SK-N-SH (cell line): ENCODE measurements at regions not wholly inside any gene's neighbourhood (a gene's known extent, or its start where the extent isn't known, plus 50 kb on each side); places are given as distances from the start of the nearest gene placed in this dataset.

Experiments used
- CTCF ChIA-PET: fragments of 300-600, 350-600 bp; formaldehyde crosslinking; extraction: SDS; loops from one replicate; lab custom pipeline; 2021; lab: Yijun Ruan, JAX
- POLR2A ChIA-PET: fragments of 350-600 bp; sonication (Branson Sonifier 250); formaldehyde crosslinking; extraction: SDS; loops from one replicate; lab custom pipeline; 2020; ENCODE audit warnings: antibody characterized with exemption, inconsistent platforms; lab: Yijun Ruan, JAX
- DNase-seq: peaks from one replicate; pipeline ENCODE4 v3.0.0; 2012
- H2AFZ ChIP-seq: fragments of 200-600 bp; sonication (generic); 2 replicates; pipeline ENCODE4 v1.8.1; 2016; ENCODE audit warnings: antibody characterized with exemption, mild to moderate bottlenecking, low read depth
- H3F3A ChIP-seq: fragments of 200-600 bp; sonication (generic); replicated peaks from 2 replicates; pipeline ENCODE3; 2016; ENCODE audit warnings: antibody characterized with exemption, mild to moderate bottlenecking; ENCODE audit not compliant: insufficient read depth
- H3K27ac ChIP-seq, 2 experiments: fragments of 200-500 bp in 1 of 2; fragments of 200-600 bp in 1 of 2; sonication (Bioruptor generic) in 1 of 2; sonication (generic), shearing (Covaris generic) in 1 of 2; 2 replicates each; pipeline versions ENCODE4 v1.5.1 to v1.6.1; 2014 to 2016; ENCODE audit warnings: low read depth in 2 of 2, inconsistent platforms in 1 of 2, low read length in 1 of 2, mild to moderate bottlenecking in 1 of 2, mixed read lengths in 1 of 2
- H3K27me3 ChIP-seq: fragments of 200-600 bp; sonication (generic), shearing (Covaris generic); 2 replicates; pipeline ENCODE4 v1.6.1; 2016; ENCODE audit warnings: mixed run types; ENCODE audit not compliant: insufficient read depth
- H3K36me3 ChIP-seq, 2 experiments: fragments of 200-500 bp in 1 of 2; fragments of 200-600 bp in 1 of 2; sonication (Bioruptor generic) in 1 of 2; sonication (generic) in 1 of 2; replicated peaks in 1 of 2; 2 replicates each; pipeline versions ENCODE3 to v1.5.1; 2014 to 2016; ENCODE audit warnings: low read length in 1 of 2, mild to moderate bottlenecking in 1 of 2; ENCODE audit not compliant: insufficient read depth in 2 of 2, control insufficient read depth in 1 of 2
- H3K4me1 ChIP-seq, 2 experiments: fragments of 200-500 bp in 1 of 2; fragments of 200-600 bp in 1 of 2; sonication (Bioruptor generic) in 1 of 2; sonication (generic), shearing (Covaris generic) in 1 of 2; 2 replicates each; pipeline versions ENCODE4 v1.5.1 to v1.6.1; 2014 to 2016; ENCODE audit warnings: low read depth in 1 of 2, low read length in 1 of 2, mixed run types in 1 of 2; ENCODE audit not compliant: insufficient read depth in 2 of 2, control insufficient read depth in 1 of 2
- H3K4me2 ChIP-seq: fragments of 200-600 bp; sonication (generic), shearing (Covaris generic); 2 replicates; pipeline ENCODE4 v1.6.1; 2017; ENCODE audit warnings: mixed run types
- H3K4me3 ChIP-seq, 2 experiments: fragments of 200-500 bp in 1 of 2; fragments of 200-600 bp in 1 of 2; sonication (Bioruptor generic) in 1 of 2; sonication (generic), shearing (Covaris generic) in 1 of 2; 2 replicates each; pipeline versions ENCODE4 v1.5.1 to v1.8.1; 2014 to 2016; ENCODE audit warnings: low read depth in 2 of 2, inconsistent platforms in 1 of 2, low read length in 1 of 2, mild to moderate bottlenecking in 1 of 2, mixed read lengths in 1 of 2, moderate library complexity in 1 of 2
- H3K79me2 ChIP-seq: fragments of 200-600 bp; sonication (generic); 2 replicates; pipeline ENCODE4 v1.8.1; 2017; ENCODE audit warnings: mild to moderate bottlenecking; ENCODE audit not compliant: insufficient read depth
- H3K9ac ChIP-seq: fragments of 200-600 bp; sonication (generic); 2 replicates; pipeline ENCODE4 v1.6.1; 2017; ENCODE audit warnings: mixed run types
- H3K9me2 ChIP-seq: fragments of 200-600 bp; sonication (generic); 2 replicates; pipeline ENCODE4 v1.6.1; 2017; ENCODE audit warnings: mixed run types
- H3K9me3 ChIP-seq: fragments of 200-600 bp; sonication (generic); 2 replicates; pipeline ENCODE4 v1.6.1; 2017; ENCODE audit warnings: mixed run types, mild to moderate bottlenecking, moderate library complexity
- H4K20me1 ChIP-seq: fragments of 200-600 bp; sonication (generic); 2 replicates; pipeline ENCODE4 v1.6.1; 2017; ENCODE audit warnings: mild to moderate bottlenecking, mixed run types; ENCODE audit not compliant: insufficient read depth
- CHD2 ChIP-seq: fragments of 150-350 bp; IDR thresholded peaks from 2 replicates; pipeline ENCODE4 v1.6.1; 2018; ENCODE audit warnings: low read length; ENCODE audit not compliant: partially characterized antibody
- EP300 ChIP-seq, 2 experiments: IDR thresholded peaks; 2 replicates each; pipeline versions ENCODE4 v1.4.0 to v1.6.1; 2012; ENCODE audit warnings: borderline replicate concordance in 1 of 2, low read depth in 1 of 2, low read length in 1 of 2
- EZH2phosphoT487 ChIP-seq: fragments of 200-600 bp; sonication (generic); IDR thresholded peaks from 2 replicates; pipeline ENCODE4 v1.6.1; 2017; ENCODE audit warnings: low read depth, mixed run types, mild to moderate bottlenecking, antibody characterized with exemption, moderate library complexity, borderline replicate concordance
- FOSL2 ChIP-seq: IDR thresholded peaks from 2 replicates; pipeline ENCODE4 v1.4.0; 2012; ENCODE audit warnings: low read depth, mild to moderate bottlenecking, moderate library complexity, borderline replicate concordance
- FOXJ3 ChIP-seq: sonication (generic); formaldehyde crosslinking; IDR thresholded peaks from 2 replicates; pipeline ENCODE4 v1.5.1; 2020; ENCODE audit warnings: mild to moderate bottlenecking, missing genetic modification reagents
- GATA2 ChIP-seq: sonication (generic); formaldehyde crosslinking; IDR thresholded peaks from 2 replicates; pipeline ENCODE4 v1.5.0; 2020; ENCODE audit warnings: mild to moderate bottlenecking, missing genetic modification reagents
- JUND ChIP-seq: IDR thresholded peaks from 2 replicates; pipeline ENCODE4 v1.4.0; 2012
- MXI1 ChIP-seq: IDR thresholded peaks from 2 replicates; pipeline ENCODE4 v1.6.1; 2012; ENCODE audit warnings: mild to moderate bottlenecking, low read depth, low read length, improper control_type of control experiment
- NFIC ChIP-seq: IDR thresholded peaks from 2 replicates; pipeline ENCODE4 v1.4.0; 2012; ENCODE audit warnings: borderline replicate concordance
- NRF1 ChIP-seq: IDR thresholded peaks from 2 replicates; pipeline ENCODE4 v1.6.1; 2012; ENCODE audit warnings: low read depth, mild to moderate bottlenecking, low read length
- RCOR1 ChIP-seq: fragments of 150-350 bp; IDR thresholded peaks from 2 replicates; pipeline ENCODE4 v1.6.1; 2017; ENCODE audit warnings: antibody characterized with exemption, low read length
- RFX5 ChIP-seq: IDR thresholded peaks from 2 replicates; pipeline ENCODE4 v1.6.1; 2012; ENCODE audit warnings: mild to moderate bottlenecking, improper control_type of control experiment, low read length
- RXRA ChIP-seq: IDR thresholded peaks from 2 replicates; pipeline ENCODE4 v1.4.0; 2012; ENCODE audit warnings: low read depth, mild to moderate bottlenecking, borderline replicate concordance
- SIN3A ChIP-seq: IDR thresholded peaks from 2 replicates; pipeline ENCODE4 v1.6.1; 2012; ENCODE audit warnings: low read depth, mild to moderate bottlenecking, low read length, moderate library complexity, borderline replicate concordance
- TAF1 ChIP-seq: IDR thresholded peaks from 2 replicates; pipeline ENCODE4 v1.6.1; 2012; ENCODE audit warnings: low read depth, mild to moderate bottlenecking, low read length, moderate library complexity, borderline replicate concordance
- YY1 ChIP-seq: IDR thresholded peaks from 2 replicates; pipeline ENCODE4 v1.4.0; 2012; ENCODE audit warnings: low read depth, mild to moderate bottlenecking
- WGBS: methylation state at CpG from one replicate; pipeline ENCODE4 v1.1.6; 2017; ENCODE audit warnings: low lambda C conversion rate; 5-methylcytosine and 5-hydroxymethylcytosine counted together
- TF ChIP-seq, protein P1 (sequence below): IDR thresholded peaks from 2 replicates; pipeline ENCODE4 v1.4.0; 2012; ENCODE audit warnings: low read depth
- TF ChIP-seq, protein P2 (sequence below): fragments of 200-600 bp; sonication (generic); IDR thresholded peaks from 2 replicates; pipeline ENCODE4 v1.6.1; 2017; ENCODE audit warnings: antibody characterized with exemption, mild to moderate bottlenecking, moderate library complexity
- TF ChIP-seq, protein P3 (sequence below): IDR thresholded peaks from 2 replicates; pipeline ENCODE4; 2012
- TF ChIP-seq, protein P4 (sequence below): IDR thresholded peaks from 2 replicates; pipeline ENCODE4 v1.4.0; 2012; ENCODE audit warnings: low read depth, borderline replicate concordance
- TF ChIP-seq, protein P5 (sequence below): IDR thresholded peaks from 2 replicates; pipeline ENCODE4 v1.6.1; 2012; ENCODE audit warnings: mild to moderate bottlenecking, low read depth, low read length, moderate library complexity

DNA sequence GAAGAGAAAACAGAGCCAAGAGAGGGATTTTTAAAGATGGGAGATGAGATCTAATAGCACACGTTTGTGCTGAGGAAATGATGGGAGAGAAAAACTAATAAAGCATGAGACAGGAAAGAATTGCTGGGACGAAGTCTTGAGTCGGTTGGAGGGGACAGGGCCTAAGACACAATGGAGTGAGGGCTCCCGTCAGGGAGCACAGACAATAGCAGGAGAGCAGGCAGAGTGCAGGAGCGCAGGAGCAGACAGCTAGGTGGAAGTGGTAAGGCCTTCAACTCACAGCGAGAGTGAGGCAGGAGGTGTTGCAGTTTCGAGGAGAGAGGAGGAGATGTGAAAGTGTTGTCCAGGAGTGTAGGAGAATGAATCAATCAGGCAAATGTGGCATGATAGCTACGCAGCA lies 59.9 kb upstream of the SOX13 start:
- H3F3A ChIP-seq = no peaks in the 10 kb centered on the region
- H2AFZ ChIP-seq = no peak overlapping the region
- H3K9ac ChIP-seq = no peak overlapping the region
- no peaks in the 10 kb centered on the region for H3K27me3 ChIP-seq
- no peaks in the 10 kb centered on the region for H3K4me1 ChIP-seq
- H3K4me2 ChIP-seq = no peak overlapping the region
- no peaks in the 10 kb centered on the region for H3K9me2 ChIP-seq
- no peak for DNase-seq
- no peaks in the 10 kb centered on the region for H4K20me1 ChIP-seq
- H3K36me3 ChIP-seq = no peaks in the 10 kb centered on the region
- ChIA-PET POLR2A (no interaction called here), CTCF (interaction anchor here (1.1 kb wide), 1 partner anchor 117 kb away, joined by 3 read pairs; no protein-coding TSS in a partner anchor)
- no peak overlapping the region for H3K27ac ChIP-seq
- H3K4me3 ChIP-seq = no peak overlapping the region
- H3K79me2 ChIP-seq = no peaks in the 10 kb centered on the region
- 61% methylated on average over 8 of the region's 8 CpGs for WGBS
- no peak for TF ChIP-seq CHD2
- TF ChIP-seq, protein P1, sequence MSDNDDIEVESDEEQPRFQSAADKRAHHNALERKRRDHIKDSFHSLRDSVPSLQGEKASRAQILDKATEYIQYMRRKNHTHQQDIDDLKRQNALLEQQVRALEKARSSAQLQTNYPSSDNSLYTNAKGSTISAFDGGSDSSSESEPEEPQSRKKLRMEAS = no peak
- no peak for TF ChIP-seq MXI1
- TF ChIP-seq NRF1 = no peak
- TF ChIP-seq GATA2 = no peak
- no peak for TF ChIP-seq EP300 (IDR thresholded peaks at IDR 0.05; ENCODE audit: borderline replicate concordance in 1 of 2, low read depth in 1 of 2, low read length in 1 of 2)
- TF ChIP-seq, protein P2, sequence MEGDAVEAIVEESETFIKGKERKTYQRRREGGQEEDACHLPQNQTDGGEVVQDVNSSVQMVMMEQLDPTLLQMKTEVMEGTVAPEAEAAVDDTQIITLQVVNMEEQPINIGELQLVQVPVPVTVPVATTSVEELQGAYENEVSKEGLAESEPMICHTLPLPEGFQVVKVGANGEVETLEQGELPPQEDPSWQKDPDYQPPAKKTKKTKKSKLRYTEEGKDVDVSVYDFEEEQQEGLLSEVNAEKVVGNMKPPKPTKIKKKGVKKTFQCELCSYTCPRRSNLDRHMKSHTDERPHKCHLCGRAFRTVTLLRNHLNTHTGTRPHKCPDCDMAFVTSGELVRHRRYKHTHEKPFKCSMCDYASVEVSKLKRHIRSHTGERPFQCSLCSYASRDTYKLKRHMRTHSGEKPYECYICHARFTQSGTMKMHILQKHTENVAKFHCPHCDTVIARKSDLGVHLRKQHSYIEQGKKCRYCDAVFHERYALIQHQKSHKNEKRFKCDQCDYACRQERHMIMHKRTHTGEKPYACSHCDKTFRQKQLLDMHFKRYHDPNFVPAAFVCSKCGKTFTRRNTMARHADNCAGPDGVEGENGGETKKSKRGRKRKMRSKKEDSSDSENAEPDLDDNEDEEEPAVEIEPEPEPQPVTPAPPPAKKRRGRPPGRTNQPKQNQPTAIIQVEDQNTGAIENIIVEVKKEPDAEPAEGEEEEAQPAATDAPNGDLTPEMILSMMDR = no peak
- TF ChIP-seq YY1 = no peak
- TF ChIP-seq, protein P3, sequence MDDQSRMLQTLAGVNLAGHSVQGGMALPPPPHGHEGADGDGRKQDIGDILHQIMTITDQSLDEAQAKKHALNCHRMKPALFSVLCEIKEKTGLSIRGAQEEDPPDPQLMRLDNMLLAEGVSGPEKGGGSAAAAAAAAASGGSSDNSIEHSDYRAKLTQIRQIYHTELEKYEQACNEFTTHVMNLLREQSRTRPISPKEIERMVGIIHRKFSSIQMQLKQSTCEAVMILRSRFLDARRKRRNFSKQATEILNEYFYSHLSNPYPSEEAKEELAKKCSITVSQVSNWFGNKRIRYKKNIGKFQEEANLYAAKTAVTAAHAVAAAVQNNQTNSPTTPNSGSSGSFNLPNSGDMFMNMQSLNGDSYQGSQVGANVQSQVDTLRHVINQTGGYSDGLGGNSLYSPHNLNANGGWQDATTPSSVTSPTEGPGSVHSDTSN = no peak
- no peak for TF ChIP-seq SIN3A
- no peak for TF ChIP-seq FOXJ3
- TF ChIP-seq NFIC = no peak
- TF ChIP-seq RXRA = no peak
- no peak for TF ChIP-seq EZH2phosphoT487
- TF ChIP-seq, all 33 proteins: peak for 0
- H3K9me3 ChIP-seq = no peaks in the 10 kb centered on the region

DNA sequence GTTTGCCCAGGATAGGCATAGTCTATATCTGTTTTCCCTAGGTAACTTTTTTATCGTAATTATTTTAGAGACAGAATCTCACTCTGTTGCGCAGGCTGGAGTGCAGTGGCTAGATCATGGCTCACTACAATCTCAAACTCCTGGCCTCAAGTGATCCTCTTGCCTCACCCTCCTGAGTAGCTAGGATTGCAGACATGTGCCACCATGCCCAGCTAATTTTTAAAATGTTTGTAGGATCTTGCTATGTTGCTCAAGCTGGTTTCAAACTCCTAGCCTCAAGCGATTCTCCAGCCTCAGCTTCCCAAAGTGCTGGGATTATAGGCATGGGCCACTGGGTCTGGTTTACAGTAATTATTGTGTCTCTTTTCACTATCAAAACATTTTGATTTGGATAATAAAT lies 58.6 kb upstream of the SOX13 start:
- no peak for DNase-seq
- H4K20me1 ChIP-seq = no peaks in the 10 kb centered on the region
- no peaks in the 10 kb centered on the region for H3F3A ChIP-seq
- no peaks in the 10 kb centered on the region for H3K27me3 ChIP-seq
- no peak overlapping the region for H3K9ac ChIP-seq
- H3K27ac ChIP-seq = no peak overlapping the region
- no peaks in the 10 kb centered on the region for H3K9me3 ChIP-seq
- no peak overlapping the region for H3K4me2 ChIP-seq
- no peaks in the 10 kb centered on the region for H3K36me3 ChIP-seq
- H3K9me2 ChIP-seq = no peaks in the 10 kb centered on the region
- whole genome bisulfite sequencing = 87% methylated on average over 3 of the region's 3 CpGs
- ChIA-PET CTCF (interaction anchor here (0.9 kb wide), 1 partner anchor 25 kb away, joined by 3 read pairs; no protein-coding TSS in a partner anchor), POLR2A (no interaction called here)
- H3K79me2 ChIP-seq = no peaks in the 10 kb centered on the region
- H2AFZ ChIP-seq = no peak overlapping the region
- H3K4me3 ChIP-seq = no peak overlapping the region
- no peaks in the 10 kb centered on the region for H3K4me1 ChIP-seq
- TF ChIP-seq FOXJ3 (no peak), JUND (no peak), RCOR1 (no peak), RFX5 (no peak), CHD2 (no peak), EP300 (IDR thresholded peaks at IDR 0.05; ENCODE audit: borderline replicate concordance in 1 of 2, low read depth in 1 of 2, low read length in 1 of 2) (no peak), FOSL2 (no peak), TAF1 (no peak)
- TF ChIP-seq, protein P4, sequence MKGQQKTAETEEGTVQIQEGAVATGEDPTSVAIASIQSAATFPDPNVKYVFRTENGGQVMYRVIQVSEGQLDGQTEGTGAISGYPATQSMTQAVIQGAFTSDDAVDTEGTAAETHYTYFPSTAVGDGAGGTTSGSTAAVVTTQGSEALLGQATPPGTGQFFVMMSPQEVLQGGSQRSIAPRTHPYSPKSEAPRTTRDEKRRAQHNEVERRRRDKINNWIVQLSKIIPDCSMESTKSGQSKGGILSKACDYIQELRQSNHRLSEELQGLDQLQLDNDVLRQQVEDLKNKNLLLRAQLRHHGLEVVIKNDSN = no peak
- TF ChIP-seq, protein P5, sequence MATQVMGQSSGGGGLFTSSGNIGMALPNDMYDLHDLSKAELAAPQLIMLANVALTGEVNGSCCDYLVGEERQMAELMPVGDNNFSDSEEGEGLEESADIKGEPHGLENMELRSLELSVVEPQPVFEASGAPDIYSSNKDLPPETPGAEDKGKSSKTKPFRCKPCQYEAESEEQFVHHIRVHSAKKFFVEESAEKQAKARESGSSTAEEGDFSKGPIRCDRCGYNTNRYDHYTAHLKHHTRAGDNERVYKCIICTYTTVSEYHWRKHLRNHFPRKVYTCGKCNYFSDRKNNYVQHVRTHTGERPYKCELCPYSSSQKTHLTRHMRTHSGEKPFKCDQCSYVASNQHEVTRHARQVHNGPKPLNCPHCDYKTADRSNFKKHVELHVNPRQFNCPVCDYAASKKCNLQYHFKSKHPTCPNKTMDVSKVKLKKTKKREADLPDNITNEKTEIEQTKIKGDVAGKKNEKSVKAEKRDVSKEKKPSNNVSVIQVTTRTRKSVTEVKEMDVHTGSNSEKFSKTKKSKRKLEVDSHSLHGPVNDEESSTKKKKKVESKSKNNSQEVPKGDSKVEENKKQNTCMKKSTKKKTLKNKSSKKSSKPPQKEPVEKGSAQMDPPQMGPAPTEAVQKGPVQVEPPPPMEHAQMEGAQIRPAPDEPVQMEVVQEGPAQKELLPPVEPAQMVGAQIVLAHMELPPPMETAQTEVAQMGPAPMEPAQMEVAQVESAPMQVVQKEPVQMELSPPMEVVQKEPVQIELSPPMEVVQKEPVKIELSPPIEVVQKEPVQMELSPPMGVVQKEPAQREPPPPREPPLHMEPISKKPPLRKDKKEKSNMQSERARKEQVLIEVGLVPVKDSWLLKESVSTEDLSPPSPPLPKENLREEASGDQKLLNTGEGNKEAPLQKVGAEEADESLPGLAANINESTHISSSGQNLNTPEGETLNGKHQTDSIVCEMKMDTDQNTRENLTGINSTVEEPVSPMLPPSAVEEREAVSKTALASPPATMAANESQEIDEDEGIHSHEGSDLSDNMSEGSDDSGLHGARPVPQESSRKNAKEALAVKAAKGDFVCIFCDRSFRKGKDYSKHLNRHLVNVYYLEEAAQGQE = no peak
